ENCODE measurements at regions not wholly inside any gene's neighbourhood (a gene's known extent, or its start where the extent isn't known, plus 50 kb on each side); places are given as distances from the start of the nearest gene placed in this dataset.

GRCh38 chr13:44188257-44188656 is 185.4 kb upstream of the SERP2 start:
- no peak for TF ChIP-seq EP300 (IDR thresholded peaks at IDR 0.05)
- TF ChIP-seq CTCF (IDR thresholded peaks at IDR 0.05) = no peak
- TF ChIP-seq POLR2A (IDR thresholded peaks at IDR 0.05) = no peak

Data from suprapubic skin (tissue), 3 donors.